HG02938 (cell line): ENCODE measurements at regions not wholly inside any gene's neighbourhood (a gene's known extent, or its start where the extent isn't known, plus 50 kb on each side); places are given as distances from the start of the nearest gene placed in this dataset.

ENCODE experiments used
- ATAC-seq: cut with Tn5 transposase; IDR thresholded peaks from one replicate; pipeline ENCODE4 v1.9.1; 2021; ENCODE audit warnings: mild to moderate bottlenecking, moderate library complexity; ENCODE audit not compliant: unreplicated experiment

- ATAC-seq = no peak
Measured at GRCh38 chr4:136784326-136784725, 748.0 kb downstream of the PCDH18 start.

GRCh38 chr4:136769717-136770116, 762.6 kb downstream of the PCDH18 start:
- no peak for ATAC-seq

GRCh38 chr4:136768925-136769275, 763.4 kb downstream of the PCDH18 start:
- ATAC-seq = no peak

- ATAC-seq = no peak
Measured at GRCh38 chr4:136768213-136768924, 763.9 kb downstream of the PCDH18 start.

GRCh38 chr4:136763919-136764318, 768.4 kb downstream of the PCDH18 start:
- no peak for ATAC-seq

- no peak for ATAC-seq
Measured at GRCh38 chr4:136755531-136755916, 776.8 kb downstream of the PCDH18 start.

- no peak for ATAC-seq
Measured at GRCh38 chr4:136754810-136755530, 777.3 kb downstream of the PCDH18 start.

GRCh38 chr4:136751556-136751955, 780.7 kb downstream of the PCDH18 start:
- ATAC-seq = no peak

- no peak for ATAC-seq
Measured at GRCh38 chr4:136750897-136751296, 781.4 kb downstream of the PCDH18 start.

- no peak for ATAC-seq
Measured at GRCh38 chr4:136749989-136750388, 782.3 kb downstream of the PCDH18 start.

- no peak for ATAC-seq
Measured at GRCh38 chr4:136748773-136749172, 783.5 kb downstream of the PCDH18 start.

GRCh38 chr4:136748165-136748564, 784.1 kb downstream of the PCDH18 start:
- no peak for ATAC-seq

- ATAC-seq = no peak
Measured at GRCh38 chr4:136743238-136743637, 789.1 kb downstream of the PCDH18 start.

- ATAC-seq = no peak
Measured at GRCh38 chr4:136742333-136742732, 790.0 kb downstream of the PCDH18 start.

GRCh38 chr4:136741468-136741867, 790.8 kb downstream of the PCDH18 start:
- no peak for ATAC-seq

GRCh38 chr4:136740326-136740725, 792.0 kb downstream of the PCDH18 start:
- ATAC-seq = no peak

GRCh38 chr4:136737066-136737465, 795.2 kb downstream of the PCDH18 start:
- no peak for ATAC-seq

- ATAC-seq = no peak
Measured at GRCh38 chr4:136731025-136731424, 801.3 kb downstream of the PCDH18 start.

- ATAC-seq = no peak
Measured at GRCh38 chr4:136725286-136726081, 806.8 kb downstream of the PCDH18 start.

- no peak for ATAC-seq
Measured at GRCh38 chr4:136713140-136713539, 819.2 kb downstream of the PCDH18 start.

GRCh38 chr4:136709897-136710296, 822.4 kb downstream of the PCDH18 start:
- ATAC-seq = no peak

- ATAC-seq = no peak
Measured at GRCh38 chr4:136706942-136707341, 825.4 kb downstream of the PCDH18 start.
